ENCODE measurements at regions not wholly inside any gene's neighbourhood (a gene's known extent, or its start where the extent isn't known, plus 50 kb on each side); places are given as distances from the start of the nearest gene placed in this dataset.
"Not testable (repeated sequence)": the region's sequence is repeated elsewhere in the genome, so short reads cannot be mapped to it uniquely, and the experiment has no call there.

DNA sequence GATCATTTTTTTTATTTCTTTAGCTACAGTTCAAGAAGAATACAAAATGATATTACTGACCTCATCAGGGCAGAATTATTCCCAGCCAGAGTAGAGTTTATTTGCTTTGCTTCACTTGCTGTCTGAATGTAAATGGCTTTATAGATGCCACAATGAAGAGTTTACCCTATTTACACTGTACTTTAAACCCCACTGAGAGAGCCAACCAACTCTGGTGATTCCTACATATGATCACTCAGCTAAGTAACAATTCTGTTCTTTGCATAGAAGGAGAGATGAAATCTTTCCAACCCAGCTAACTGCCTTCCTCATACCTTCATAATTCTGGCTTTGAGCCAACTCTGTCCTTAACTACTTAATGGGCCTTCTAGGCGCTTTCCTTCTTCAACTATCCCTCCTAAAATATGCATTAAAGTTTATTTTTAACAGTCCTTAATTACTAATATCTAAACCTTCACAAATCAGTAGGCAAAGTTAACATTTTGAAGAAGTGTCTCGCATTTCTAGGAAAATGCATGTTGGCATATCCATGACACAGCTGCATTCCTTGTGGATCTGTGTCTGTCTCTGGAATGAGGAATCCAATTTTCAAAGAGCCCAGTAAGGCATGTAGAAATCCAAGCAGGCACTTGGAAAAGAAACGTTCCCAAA, 284.8 kb upstream of the GRAMD2B start:
- DNase-seq = no peak

DNA sequence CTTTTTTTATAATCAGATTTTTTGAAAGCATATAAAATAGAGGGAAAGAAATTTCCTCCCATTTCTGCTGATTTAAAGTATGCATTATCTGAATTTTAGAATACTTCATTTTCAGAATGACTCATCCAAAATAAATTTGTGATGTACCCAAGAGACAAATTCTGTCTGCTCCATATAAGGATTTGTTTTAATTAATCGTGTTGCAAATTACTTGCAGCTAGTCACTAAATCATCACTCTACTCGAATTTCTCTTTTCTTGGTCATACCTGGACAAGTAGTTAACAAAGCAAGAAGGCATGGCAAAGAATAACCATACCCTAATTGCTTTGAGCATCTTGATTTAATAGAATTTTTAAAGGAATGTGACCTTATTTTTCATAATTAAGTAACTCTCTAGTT, 284.1 kb upstream of the GRAMD2B start:
- no peak for DNase-seq

DNA sequence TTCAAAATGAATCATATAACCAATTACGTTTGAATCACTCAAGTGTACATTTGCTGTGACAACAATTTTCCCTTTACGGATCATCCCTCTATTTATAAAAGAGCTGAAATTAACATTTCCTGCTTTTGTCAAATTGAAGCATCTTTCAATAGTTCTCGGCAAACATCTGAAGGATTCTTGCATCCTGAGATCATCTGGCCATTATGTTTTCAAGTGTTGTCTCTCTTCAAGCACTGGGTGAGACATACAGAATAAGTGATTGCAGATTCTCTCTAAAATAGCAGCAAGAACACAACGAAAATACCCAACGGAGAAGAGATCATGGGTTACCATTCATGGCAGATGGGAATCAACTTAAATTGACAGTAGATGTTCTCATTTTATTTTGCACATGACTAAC, 283.4 kb upstream of the GRAMD2B start:
- DNase-seq = no peak

DNA sequence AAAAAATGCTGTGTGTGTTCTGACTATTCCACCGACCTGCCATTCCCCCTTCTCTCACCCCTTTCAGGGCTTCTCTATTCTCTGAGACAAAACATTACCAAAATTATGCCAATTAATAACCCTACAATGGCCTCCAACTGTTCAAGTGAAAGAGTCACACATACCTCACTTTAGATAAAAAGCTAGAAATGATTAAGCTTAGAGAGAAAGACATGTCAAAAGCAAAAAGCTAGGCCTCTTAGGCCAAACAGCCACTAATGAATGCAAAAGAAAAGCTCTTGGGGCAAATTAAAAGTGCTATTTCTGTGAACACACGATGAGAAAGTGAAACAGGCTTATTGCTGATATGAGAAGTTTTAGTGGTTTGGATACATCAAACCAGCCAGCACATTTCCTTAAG, 279.6 kb upstream of the GRAMD2B start:
- DNase-seq = no peak

DNA sequence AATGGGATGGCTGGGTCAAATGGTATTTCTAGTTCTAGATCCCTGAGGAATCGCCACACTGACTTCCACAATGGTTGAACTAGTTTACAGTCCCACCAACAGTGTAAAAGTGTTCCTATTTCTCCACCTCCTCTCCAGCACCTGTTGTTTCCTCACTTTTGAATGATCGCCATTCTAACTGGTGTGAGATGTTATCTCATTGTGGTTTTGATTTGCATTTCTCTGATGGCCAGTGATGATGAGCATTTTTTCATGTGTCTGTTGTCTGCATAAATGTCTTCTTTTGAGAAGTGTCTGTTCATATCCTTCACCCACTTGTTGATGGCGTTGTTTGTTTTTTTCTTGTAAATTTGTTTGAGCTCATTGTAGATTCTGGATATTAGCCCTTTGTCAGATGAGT, 272.9 kb upstream of the GRAMD2B start:
- DNase-seq = not testable (repeated sequence)

DNA sequence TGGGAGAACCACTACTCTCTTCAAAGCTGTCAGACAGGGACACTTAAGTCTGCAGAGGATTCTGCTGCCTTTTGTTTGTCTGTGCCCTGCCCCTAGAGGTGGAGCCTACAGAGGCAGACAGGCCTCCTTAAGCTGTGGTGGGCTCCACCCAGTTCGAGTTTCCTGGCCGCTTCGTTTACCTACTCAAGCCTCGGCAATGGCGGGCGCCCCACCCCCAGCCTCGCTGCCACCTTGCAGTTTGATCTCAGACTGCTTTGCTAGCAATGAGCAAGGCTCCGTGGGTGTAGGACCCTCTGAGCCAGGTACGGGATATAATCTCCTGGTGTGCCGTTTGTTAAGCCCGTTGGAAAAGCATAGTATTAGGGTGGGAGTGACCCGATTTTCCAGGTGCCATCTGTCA, 267.9 kb upstream of the GRAMD2B start:
- DNase-seq = not testable (repeated sequence)

DNA sequence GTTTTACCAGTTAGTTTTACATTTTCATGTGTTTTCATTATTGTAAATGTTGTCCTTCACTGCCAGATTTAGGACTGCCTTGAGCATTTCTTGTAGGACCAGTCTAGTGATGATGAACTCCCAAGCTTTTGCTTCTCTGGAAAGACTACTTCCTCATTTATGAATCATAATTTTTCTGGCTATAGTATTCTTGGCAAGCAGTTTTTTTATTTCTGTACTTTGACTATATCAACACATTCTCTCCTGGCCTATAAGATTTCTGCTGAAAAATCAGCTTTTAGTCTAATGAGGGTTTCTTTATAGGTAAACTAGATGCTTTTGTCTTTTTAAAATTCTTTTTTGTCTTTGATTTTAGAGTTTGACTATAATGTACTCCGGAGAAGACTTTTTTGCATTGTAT, 256.8 kb upstream of the GRAMD2B start:
- DNase-seq = no peak

DNA sequence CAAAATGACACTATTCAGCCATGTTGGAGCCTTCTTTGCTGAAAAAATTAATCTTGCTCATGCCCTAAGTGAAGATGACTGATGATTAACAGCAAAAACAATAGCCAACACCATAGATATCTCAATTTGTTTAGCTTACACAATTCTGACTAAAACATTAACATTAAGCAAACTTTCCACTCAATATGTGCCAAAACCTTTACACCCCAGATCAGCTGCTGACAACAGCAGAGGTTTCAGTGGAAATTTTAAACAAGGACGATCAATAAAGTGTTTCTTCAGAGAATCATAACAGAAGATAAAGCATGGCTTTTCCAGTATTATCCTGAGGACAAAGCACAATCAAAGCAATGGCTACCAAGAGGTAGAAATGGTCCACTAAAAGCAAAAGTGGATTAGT, 254.4 kb upstream of the GRAMD2B start:
- no peak for DNase-seq

DNA sequence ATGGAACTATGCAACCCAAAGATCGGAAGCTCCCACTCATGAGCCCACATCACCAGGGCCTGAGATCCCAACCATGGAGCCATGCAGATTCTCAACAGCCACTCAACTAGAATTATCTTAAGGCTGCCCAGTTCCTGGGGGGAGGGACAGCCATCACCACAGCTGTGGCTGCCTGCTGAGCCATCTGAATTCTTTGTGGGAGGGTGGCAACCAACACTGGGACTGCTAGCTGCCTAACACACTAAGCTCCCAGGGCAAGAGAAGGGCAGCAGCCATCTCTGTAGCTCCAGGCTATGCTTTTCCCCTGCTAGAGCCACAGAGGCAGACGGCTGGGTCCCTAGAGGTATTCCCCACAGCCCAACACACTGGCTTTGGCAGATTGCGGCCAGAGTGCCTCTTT, 251.3 kb upstream of the GRAMD2B start:
- DNase-seq = no peak

DNA sequence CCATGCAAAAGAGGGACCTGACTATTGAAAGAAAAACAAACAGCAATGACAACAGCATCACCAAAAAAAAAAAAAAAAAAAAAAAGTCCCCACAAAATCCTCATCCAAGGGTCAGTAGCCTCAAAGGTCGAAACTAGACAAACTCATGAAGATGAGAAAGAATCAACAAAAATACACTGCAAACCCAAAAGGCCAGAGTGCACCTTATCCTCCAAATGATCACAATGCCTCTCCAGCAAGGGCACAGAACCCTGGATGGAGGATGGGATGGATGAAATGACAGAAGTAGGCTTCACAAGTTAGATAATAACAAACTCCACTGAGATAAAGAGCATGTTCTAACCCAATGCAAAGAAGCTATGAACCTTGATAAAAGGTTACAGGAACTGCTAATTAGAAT, 250.4 kb upstream of the GRAMD2B start:
- no peak for DNase-seq

DNA sequence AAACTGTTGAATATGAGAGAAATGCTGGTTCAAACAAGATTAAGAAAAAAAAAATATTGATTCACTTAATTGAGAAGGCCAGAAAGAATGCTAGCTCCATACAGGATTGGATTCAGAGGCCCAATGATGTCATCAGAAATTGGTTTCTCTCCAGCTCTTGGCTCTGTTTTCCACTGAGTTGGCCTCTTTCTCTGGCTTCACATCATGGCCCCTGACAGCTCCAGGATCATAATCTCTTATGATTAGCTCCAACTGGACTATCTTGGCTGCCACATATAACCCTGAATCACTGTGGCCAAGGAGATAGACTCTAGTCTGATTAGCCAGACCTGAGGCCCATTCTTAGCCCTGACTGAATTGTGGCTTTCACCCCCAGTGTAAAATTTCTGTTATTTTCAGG, 244.7 kb upstream of the GRAMD2B start:
- DNase-seq = no peak

DNA sequence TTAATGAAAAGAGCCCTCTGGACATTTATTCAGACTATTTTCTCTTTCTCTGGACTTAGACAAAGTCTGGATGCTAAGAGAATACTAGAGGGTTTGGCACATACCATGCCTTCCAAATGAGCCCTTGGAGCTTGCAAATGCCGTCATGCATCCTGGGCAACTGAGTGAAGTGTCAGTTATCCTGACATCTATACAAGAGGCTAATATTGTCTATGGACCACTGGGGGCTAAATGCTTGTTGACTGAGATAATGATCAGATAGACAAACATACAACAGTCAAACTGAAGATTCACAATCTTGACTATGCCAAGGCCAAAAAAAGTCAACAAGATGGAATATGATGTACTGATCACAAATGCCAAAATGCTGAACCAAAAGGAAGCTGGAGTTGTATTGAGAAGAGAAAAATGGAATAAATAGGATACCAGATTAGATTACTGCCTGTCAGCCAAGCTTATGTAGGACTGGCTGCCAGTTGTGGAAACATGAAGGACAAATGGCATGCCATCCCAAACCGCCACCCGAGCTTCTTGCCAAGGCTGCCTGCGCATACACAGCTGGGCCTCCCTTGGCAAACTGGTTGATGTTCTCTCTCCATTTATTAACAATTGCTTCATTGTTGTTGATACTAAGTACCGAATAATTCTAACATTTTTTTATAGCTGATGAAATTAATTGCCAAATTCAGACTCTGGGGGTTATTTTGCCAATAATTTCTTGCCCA, 240.1 kb upstream of the GRAMD2B start:
- no peak for DNase-seq

DNA sequence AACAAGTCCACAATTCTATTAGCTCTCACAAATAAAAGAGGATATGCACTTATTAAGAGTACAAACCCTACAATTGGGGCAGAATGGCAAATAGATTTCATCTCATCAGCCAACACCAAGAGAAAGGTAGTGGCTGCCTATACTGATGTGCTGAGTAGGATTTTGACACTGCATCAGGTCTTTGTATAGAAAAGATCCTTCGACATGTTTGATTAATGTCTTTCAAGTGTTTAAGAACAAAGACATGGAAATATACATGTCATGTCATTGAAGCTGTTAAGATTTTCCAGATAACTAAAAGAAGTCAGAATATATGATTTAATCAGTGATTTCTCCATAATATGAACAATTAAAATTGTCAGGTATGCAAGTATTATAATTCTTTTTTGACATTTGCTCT, 238.7 kb upstream of the GRAMD2B start:
- DNase-seq = no peak

DNA sequence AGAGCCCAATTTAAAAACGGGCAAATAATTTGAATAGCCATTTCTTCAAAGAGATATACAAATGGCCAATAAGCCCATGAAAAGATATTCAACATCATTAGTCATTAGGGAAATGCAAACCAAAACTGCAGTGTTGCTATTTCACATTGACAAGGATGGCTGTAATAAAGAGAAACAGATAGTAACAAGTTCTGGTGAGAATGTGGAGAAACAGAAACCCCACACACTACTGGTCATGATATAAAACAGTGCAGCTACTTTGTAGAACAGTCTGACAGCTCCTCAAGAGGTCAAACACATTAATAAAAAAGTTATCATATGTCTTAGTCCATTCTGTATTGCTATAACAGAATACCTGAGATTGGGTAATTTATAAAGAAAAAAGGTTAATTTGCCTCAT, 237.0 kb upstream of the GRAMD2B start:
- DNase-seq = no peak

DNA sequence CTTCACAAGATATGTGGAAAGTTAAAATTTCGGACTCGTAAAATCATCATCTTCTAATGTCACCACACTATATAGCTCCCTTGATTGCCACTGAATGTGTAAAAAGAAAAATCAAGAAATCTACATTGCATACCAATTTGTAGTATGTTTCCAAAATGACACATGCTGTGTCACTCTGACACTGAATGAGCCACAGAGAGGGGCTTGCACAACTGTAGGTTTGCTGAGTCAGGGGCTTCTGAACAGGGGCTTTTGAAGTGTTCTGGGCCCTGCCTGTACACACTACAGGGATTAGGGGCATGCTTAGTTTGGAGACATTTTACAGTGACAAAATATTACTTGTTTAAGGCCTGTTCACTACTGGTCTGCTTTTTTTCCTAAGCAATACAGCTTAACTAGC, 234.4 kb upstream of the GRAMD2B start:
- DNase-seq = no peak

DNA sequence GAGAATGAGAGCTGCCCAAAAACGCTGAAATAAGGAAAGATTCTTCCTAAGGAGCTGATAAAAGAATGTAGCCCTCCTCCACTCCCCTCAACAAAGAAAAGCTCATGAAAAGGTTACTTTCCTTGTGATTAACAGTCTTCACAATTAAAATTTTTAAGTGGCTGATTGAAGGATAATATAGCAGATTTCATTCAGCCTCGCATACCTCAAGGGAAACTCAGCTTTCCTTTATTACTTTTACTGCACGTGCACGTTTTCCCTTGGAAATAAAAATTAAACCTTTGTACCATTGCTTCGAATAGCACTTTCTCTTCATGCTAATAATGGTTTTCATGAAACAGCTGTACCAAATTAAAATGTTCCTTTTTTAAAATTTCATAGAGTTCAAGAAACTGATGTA, 234.0 kb upstream of the GRAMD2B start:
- no peak for DNase-seq

DNA sequence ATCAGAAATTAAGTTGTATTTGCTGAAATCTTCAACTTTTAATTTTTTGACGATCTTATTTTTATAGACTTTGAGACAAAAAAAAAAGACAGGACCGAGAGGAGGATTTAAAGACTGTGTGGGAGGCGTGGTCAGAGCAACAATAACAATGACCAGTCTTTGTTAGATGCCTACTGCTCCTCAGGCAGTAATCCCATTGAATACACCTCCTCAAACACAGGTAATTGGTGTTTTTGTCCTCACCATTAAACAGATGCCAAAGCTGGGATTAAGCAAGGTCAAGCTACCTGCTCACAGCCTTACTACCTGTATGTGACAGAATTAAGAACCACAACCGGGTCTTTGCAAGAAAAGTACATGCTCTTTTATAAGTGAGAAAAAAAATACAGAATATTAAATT, 233.3 kb upstream of the GRAMD2B start:
- DNase-seq = no peak

DNA sequence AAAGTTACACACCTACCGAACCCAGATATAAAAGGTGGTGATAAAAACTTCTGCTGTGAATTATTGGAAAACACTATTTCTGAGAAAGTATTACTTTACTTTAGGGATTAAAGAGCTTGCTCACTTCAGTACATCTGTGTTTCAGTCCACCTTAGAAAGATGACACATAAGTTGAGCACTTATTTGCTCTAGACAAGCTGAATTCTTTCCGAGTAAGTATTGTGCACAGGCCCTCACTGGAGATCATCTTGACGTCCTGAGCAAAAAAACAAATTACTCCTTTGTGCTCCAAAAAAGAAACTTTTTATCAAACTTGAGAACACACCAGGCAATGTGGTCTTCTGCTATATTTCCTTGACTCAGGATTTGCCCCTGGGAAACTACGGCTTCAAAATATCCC, 231.0 kb upstream of the GRAMD2B start:
- no peak for DNase-seq

DNA sequence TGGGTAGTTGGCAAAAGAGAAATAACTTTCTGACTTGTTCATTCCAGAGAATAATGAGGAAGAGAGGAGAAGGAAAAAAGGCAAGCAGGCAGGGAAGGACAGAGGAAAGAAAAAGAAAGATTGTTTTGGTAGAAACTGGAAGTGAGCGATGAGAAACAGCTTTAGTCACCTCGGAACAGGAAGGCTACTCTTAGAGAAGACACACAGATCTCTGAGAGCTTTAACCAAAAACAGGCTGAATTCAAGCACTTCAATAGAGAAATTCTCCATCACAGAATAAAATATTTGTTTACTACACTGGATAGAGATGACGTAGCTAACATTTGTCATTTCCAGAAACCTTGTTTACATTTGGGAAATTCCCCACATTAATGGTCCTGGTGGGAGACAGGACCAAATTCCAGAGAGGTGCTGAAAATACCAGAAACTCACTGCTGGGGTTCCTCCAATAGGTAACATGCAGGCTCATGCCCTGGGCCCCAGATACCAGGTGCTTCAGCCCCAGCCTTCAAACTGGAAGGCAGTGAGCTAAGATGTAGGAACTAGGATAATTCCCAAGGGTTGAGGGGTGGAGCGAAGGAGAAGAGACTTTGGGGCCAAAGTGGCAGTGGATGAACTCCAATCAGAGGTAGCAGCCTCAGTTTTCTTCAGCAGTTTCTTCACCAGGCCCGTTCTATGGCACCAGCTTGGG, 227.7 kb upstream of the GRAMD2B start:
- no peak for DNase-seq

DNA sequence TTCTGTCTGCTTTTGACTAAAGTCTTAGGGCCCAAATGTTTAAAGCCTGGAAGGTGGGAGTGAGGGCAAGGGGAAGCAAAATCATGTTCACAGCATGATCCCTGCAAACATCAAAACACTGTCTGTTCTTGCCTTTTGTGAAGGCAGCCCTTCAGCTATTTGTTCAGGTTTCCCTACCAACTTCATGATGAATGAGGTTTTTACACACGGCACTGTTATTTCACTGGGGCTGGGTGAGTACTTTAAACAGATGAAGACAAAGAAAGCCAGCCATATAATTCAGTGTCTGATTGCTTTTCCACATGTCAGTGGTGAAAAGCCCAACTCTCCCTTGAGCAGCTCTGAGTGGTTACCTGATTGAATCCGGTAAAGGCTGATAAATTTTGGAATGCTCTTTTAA, 224.7 kb upstream of the GRAMD2B start:
- no peak for DNase-seq

DNA sequence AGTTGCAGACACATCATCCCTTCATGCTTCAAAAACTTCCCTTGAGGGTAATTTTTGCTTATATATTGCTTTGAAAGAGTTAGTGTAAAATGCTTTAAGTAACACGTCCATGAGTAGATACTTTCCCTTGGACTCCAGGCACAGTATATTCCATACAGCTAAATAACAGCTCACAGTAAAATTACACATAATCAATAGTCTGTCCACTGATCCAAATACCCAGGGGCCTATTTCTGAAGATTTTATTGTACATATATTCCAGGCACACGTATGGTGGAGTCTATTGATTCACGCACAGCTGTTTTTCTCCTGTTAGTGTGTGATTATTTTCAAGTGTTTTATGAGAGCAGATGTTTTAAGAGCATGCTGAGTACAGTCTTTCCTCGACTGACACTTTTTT, 223.7 kb upstream of the GRAMD2B start:
- DNase-seq = no peak

DNA sequence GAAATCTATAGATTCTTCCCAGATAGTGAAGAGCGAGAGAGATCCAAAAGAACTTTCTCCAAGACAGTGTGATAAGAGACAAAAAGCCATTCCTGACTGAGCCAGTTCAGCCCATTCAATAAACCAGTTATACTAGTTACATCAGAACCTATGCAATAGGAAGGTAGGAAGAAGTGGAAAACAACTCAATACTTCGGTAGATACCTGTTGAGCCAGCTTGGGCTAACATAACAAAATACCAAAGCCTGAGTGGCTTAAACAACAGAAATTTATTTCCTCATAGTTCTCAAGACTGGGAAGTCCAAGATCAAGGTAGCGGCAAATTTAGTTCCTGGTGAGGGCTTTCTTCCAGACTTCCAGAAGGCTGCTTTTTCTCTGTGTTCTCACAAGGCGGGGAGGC, 214.5 kb upstream of the GRAMD2B start:
- no peak for DNase-seq

DNA sequence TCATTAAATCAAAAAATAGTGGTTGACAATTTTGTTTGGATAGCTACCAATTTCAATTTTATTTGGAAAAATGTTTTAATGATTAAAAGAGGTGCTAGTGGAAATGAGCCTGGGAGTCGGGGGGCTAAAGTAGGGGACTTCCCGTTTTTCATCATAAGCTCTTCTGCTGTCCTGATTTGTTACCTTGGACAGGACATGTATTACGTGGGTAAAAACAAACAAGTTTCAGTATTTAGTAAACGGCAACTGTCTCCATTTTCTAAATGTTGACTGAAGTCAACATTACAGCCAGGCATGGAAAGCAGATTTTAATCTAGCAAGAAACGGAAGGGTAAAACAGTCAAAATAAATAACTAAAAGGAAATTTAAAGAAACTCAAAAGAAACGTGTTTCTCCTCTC, 212.3 kb upstream of the GRAMD2B start:
- no peak for DNase-seq

DNA sequence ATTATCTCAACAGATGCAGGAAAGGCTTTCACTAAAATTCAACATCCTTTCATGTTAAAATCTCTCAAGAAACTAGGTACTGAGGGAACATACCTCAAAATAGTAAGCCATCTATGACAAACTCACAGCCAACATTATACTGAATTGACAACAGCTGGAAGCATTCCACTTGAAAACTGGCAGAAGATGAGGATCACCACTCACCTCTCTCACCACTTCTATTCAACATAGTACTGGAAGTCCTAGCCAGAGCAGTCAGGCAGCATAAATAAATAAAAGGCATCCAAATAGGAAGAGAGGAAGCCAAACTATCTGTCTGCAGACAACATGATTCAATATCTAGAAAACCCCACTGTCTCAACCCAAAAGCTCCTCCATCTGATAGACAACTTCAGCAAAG, 203.6 kb upstream of the GRAMD2B start:
- DNase-seq = no peak

DNA sequence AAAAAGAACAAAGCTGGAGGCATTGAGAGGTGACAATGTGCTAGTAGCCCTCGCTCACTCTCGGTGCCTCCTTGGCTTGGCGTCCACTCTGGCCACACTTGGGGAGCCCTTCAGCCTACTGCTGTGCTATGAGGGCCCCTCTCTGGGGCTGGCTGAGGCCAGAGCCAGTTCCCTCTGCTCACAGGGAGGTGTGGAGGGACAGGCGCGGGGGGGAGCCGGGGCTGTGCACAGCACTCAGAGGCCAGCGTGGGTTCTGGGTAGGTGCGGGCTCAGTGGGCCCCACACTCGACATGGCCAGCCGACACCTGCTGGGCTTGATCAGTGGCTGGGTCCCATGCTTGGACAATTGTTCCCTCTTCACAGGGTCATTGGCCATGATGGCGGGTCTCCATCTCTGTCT, 202.5 kb upstream of the GRAMD2B start:
- DNase-seq = no peak

Measured in activated CD4-positive, alpha-beta T cell treated with anti-CD3 and anti-CD28 coated beads, Interleukin-2, amount 50 U/mL, for 48 hours (primary cell).